ENCODE measurements at regions not wholly inside any gene's neighbourhood (a gene's known extent, or its start where the extent isn't known, plus 50 kb on each side); places are given as distances from the start of the nearest gene placed in this dataset.
A peak's percentile ranks its signal among the peaks of the same experiment; 100 is the strongest.
"Not testable (repeated sequence)": the region's sequence is repeated elsewhere in the genome, so short reads cannot be mapped to it uniquely, and the experiment has no call there.

DNA sequence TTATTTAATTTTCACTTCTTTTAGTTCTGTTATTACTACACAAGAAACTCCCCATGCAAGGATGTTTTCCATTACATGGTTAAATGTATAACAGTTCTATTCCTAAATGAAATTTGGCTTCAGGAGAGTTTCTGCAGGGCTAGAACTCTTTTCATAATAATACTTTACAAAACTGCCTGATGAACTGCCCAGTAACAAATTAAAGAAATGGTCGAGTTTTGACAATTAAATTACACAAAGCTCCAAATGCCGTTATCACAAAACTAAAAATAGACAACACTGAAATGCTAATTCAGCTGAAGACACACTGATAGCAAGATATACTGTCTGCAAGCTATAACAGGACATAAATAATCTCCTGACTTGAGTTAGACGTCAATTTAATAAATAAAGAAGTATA lies 435.2 kb upstream of the CCDC54 start:
- DNase-seq (ENCODE audit: insufficient read length, low spot score) (no peak), FAIRE-seq (no peak)
- TF ChIP-seq POLR2A (IDR thresholded peaks at IDR 0.05; ENCODE audit: low read depth, low read length): no peak

DNA sequence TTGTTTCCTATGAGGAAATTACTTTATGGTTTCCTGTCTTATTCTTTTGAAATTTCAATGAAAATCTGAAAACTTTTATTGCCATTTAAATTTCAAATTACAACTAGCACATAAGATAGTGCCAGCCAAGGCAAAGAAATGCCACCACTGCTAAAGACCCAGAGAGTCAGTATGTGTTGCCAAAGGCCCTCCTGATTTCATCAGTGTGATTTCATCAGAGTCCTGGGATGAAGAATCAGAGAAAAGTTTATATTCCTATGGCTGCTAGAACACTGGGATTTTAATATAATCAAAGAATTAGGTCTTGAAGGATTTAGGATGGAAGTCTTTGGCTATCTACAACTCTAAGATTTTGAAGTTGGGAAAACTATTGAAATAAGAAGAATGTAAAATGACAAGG lies 434.2 kb upstream of the CCDC54 start:
- no peak for TF ChIP-seq POLR2A (IDR thresholded peaks at IDR 0.05; ENCODE audit: low read depth, low read length)
- FAIRE-seq (no peak), DNase-seq (ENCODE audit: insufficient read length, low spot score) (no peak)

GRCh38 chr3:106945435-106945834 lies 431.8 kb upstream of the CCDC54 start:
- no peak for DNase-seq (ENCODE audit: insufficient read length, low spot score)

DNA sequence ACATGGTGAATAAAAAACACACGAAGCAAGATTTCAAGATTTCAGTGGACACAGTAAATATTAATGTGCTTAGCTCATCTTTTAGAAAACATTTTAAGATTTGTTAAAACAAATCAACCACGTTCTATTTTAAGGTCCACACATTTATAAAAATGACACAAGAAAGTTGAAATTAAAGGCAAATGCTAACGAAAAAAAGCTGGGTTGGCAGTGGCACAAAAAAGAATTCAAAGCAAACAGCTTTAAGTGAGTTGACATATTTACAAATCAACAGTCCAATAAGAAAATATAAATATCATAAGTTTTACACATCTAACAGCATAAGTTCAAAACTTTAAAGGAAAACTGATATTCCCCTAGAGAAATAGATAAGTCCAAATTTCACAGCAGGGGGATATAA lies 430.4 kb upstream of the CCDC54 start:
- no peak for TF ChIP-seq POLR2A (IDR thresholded peaks at IDR 0.05; ENCODE audit: low read depth, low read length)
- DNase-seq (ENCODE audit: insufficient read length, low spot score) (no peak), FAIRE-seq (no peak)

More at GRCh38 chr3:106945435-106945834, 431.8 kb upstream of the CCDC54 start:
- peak; percentile 78 for FAIRE-seq
- TF ChIP-seq POLR2A (IDR thresholded peaks at IDR 0.05; ENCODE audit: low read depth, low read length): no peak

- DNase-seq (ENCODE audit: insufficient read length, low spot score) (no peak), FAIRE-seq (no peak)
These were observed 420.2 kb upstream of the CCDC54 start for GRCh38 chr3:106957029-106957428.

DNA sequence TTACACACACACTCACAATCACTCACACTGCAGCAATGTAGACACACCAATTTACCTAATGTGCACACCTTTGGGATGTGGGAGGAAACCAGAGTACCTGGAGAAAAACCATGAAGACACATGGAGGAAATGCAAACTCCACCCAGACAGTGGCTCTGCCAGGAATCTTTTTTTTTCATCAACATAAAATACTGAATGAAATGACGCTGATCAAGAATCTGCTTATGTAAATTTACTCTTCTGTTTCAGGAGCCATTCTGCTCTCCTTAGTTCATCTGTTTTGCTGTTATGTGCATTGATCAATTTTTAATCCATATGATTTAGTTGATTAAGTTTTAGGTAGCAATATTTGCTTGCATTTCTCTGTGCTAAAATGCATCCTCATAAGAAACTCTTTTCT lies 414.2 kb upstream of the CCDC54 start:
- no peak for TF ChIP-seq POLR2A (IDR thresholded peaks at IDR 0.05; ENCODE audit: low read depth, low read length)
- peak; percentile 61 for FAIRE-seq
- DNase-seq (ENCODE audit: insufficient read length, low spot score): no peak

More at GRCh38 chr3:106957029-106957428, 420.2 kb upstream of the CCDC54 start:
- TF ChIP-seq POLR2A (IDR thresholded peaks at IDR 0.05; ENCODE audit: low read depth, low read length): no peak

DNA sequence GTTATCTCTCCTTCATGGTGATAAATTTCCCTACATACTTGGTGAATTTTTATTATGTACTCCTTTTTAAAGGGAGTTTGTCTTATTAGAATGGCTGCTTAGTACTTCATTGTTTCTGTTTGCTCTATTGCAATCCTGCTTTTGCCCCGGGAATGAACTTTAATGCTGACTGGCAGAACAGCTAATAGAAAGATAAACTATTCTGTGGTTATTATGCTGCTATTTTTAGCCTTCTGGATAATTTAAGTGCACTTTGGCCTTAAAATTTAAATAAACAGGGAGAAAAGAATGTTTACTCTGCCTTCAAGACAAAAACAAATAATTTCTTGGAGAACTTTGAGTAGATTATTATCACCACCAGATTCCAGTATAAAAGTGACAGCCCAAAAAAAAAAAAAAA lies 413.8 kb upstream of the CCDC54 start:
- DNase-seq (ENCODE audit: insufficient read length, low spot score) (no peak), FAIRE-seq (no peak)
- no peak for TF ChIP-seq POLR2A (IDR thresholded peaks at IDR 0.05; ENCODE audit: low read depth, low read length)

DNA sequence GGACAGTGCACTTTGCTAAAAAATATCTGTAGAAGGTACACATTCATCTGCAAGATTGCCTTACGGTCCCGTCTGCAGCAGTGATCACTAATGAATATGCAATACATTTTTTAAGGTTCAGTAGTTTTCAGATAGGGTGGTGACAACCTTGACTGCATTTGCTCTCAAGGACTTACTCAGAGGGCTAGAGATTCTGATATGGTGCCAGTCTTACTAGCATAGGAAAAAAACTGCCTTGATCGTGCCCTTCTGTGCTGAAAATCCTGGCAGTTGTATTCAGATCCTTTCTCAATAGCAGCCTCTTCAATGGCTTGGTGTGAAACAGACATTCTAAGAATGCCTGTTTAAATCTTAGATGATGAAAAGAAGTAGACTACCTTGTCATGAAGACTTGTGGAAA lies 411.9 kb upstream of the CCDC54 start:
- FAIRE-seq: no peak
- no peak for TF ChIP-seq POLR2A (IDR thresholded peaks at IDR 0.05; ENCODE audit: low read depth, low read length)
- DNase-seq (ENCODE audit: insufficient read length, low spot score): no peak

DNA sequence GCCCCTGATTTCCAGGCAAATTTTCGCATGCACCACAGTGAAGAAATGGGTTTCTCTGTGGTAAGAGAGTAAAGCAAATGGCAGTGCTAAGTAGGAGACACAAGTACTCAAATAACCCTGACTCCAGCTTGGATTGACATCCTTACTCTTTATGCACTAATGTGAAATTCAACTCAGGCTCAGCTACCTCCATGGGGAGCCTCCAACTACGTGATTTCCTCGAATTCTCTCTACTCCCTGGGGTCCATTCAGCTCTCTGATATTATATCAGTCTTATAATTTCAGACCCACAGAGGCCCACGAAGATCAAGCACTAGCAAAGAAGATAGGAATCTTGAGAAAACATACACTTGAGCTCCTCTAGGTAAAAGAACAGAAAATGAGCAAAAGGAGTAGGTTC lies 407.6 kb upstream of the CCDC54 start:
- no peak for DNase-seq (ENCODE audit: insufficient read length, low spot score)
- FAIRE-seq: no peak
- no peak for TF ChIP-seq POLR2A (IDR thresholded peaks at IDR 0.05; ENCODE audit: low read depth, low read length)

DNA sequence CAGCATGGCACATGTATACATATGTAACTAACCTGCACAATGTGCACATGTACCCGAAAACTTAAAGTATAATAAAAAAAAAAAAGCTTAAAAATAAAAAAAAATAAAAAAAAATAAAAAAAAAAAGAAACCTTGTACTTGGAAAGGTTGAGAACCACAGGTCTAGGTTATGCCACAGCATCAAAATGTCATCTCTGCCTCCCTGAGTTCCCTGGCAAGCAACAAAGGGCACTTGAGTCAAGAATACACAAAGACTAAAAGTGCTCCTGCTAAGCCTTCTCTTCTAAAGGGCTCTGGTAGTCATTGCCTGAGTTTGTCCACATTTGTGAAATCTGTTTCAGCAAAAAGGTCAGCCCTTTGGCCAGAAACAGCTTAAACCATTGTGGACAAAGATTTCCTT lies 395.8 kb upstream of the CCDC54 start:
- DNase-seq (ENCODE audit: insufficient read length, low spot score) (no peak), FAIRE-seq (no peak)
- TF ChIP-seq POLR2A (IDR thresholded peaks at IDR 0.05; ENCODE audit: low read depth, low read length): no peak

DNA sequence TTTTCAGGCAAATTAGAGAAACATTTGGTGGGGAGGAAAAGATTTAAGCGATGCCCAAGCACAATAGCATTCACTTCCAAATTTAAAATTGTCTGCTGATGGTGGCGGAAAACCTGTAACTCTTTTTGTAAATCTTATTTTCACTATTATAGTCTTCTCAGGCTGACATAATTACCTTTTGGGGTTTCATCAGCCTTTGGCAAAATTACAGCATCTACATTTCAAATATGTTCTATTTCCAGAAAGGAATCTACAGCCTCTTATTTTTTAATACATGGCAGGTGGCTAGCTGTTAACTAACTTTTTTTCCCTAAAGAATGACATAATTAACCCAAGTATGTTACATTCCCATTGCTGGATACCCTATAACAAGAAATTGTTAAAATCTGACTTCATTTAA lies 391.5 kb upstream of the CCDC54 start:
- DNase-seq (ENCODE audit: insufficient read length, low spot score) (no peak), FAIRE-seq (no peak)
- no peak for TF ChIP-seq POLR2A (IDR thresholded peaks at IDR 0.05; ENCODE audit: low read depth, low read length)

DNA sequence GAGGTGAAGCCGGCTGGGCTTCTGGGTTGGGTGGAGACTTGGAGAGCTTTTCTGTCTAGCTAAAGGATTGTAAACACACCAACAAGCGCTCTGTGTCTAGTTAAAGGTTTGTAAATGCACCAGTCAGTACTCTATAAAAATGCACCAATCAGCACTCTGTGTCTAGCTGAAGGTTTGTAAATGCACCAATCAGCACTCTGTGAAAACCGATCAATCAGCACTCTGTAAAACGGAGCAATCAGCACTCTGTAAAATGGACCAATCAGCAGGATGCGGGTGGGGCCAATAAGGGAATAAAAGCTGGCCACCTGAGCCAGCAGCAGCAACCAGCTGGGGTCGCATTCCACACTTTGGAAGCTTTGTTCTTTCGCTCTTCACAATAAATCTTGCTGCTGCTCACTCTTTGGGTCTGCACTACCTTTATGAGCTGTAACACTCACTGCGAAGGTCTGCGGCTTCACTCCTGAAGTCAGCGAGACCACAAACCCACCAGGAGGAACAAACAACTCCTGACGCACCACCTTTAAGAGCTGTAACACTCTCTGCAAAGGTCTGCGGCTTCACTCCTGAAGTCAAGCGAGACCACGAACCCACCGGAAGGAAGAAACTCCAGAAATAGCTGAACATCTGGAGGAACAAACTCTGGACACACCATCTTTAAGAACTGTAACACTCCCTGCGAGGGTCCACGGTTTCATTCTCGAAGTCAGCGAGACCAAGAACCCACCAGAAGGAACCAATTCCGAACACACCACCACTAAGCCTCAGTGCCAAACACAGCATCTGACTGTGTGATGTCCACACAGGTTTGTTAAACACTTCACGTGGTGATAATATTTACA lies 378.2 kb upstream of the CCDC54 start:
- DNase-seq (ENCODE audit: insufficient read length, low spot score); FAIRE-seq: not testable (repeated sequence)

DNA sequence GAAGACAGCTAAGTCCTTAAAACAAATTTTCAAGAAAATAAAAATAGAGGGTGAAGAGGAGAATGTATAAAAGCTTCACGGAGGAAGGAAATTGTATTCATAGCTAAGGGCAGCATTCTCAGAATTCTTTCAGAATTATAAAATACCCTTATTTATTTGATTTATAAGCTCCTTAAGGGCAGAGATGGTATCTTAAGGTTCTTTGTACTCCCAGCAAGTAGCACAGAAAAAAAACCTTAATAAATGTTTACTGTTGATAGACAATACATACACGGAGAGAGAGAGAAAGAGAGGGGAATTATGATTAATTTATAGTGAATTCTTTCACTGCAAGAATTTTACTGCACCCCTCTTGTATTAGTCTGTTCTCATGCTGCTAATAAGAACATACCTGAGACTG lies 375.6 kb upstream of the CCDC54 start:
- DNase-seq (ENCODE audit: insufficient read length, low spot score): no peak
- FAIRE-seq: no peak
- TF ChIP-seq POLR2A (IDR thresholded peaks at IDR 0.05; ENCODE audit: low read depth, low read length): no peak

GRCh38 chr3:107005352-107005751 lies 371.9 kb upstream of the CCDC54 start:
- FAIRE-seq; DNase-seq (ENCODE audit: insufficient read length, low spot score): not testable (repeated sequence)

GRCh38 chr3:107008213-107008612 lies 369.0 kb upstream of the CCDC54 start:
- no peak for TF ChIP-seq POLR2A (IDR thresholded peaks at IDR 0.05; ENCODE audit: low read depth, low read length)
- FAIRE-seq: no peak
- DNase-seq (ENCODE audit: insufficient read length, low spot score): no peak
